ENCODE measurements at regions not wholly inside any gene's neighbourhood (a gene's known extent, or its start where the extent isn't known, plus 50 kb on each side); places are given as distances from the start of the nearest gene placed in this dataset.
"Not testable (repeated sequence)": the region's sequence is repeated elsewhere in the genome, so short reads cannot be mapped to it uniquely, and the experiment has no call there.

GRCh38 chr10:76815505-76815904 lies 822.1 kb downstream of the KCNMA1 start:
- DNase-seq: not testable (repeated sequence)

GRCh38 chr10:76811430-76811829 lies 826.2 kb downstream of the KCNMA1 start:
- no peak for DNase-seq

- no peak for DNase-seq
Observed at GRCh38 chr10:76788452-76788811, 849.2 kb downstream of the KCNMA1 start.

GRCh38 chr10:76787746-76788451 lies 849.7 kb downstream of the KCNMA1 start:
- no peak for DNase-seq

GRCh38 chr10:76786504-76787072 lies 851.0 kb downstream of the KCNMA1 start:
- DNase-seq: no peak

- DNase-seq: no peak
Observed at GRCh38 chr10:76784076-76784475, 853.5 kb downstream of the KCNMA1 start.

- DNase-seq: no peak
Observed at GRCh38 chr10:76779796-76780301, 857.8 kb downstream of the KCNMA1 start.

GRCh38 chr10:76778914-76779795 lies 858.5 kb downstream of the KCNMA1 start:
- peak; percentile 84 for DNase-seq

- DNase-seq: no peak
Observed at GRCh38 chr10:76774987-76775603, 862.5 kb downstream of the KCNMA1 start.

GRCh38 chr10:76769582-76769981 lies 868.0 kb downstream of the KCNMA1 start:
- no peak for DNase-seq

GRCh38 chr10:76769161-76769560 lies 868.4 kb downstream of the KCNMA1 start:
- DNase-seq: no peak

GRCh38 chr10:76766682-76767081 lies 870.9 kb downstream of the KCNMA1 start:
- no peak for DNase-seq

- not testable (repeated sequence) for DNase-seq
Observed at GRCh38 chr10:76764921-76765320, 872.7 kb downstream of the KCNMA1 start.

GRCh38 chr10:76764177-76764576 lies 873.4 kb downstream of the KCNMA1 start:
- no peak for DNase-seq

- no peak for DNase-seq
Observed at GRCh38 chr10:76763376-76763775, 874.2 kb downstream of the KCNMA1 start.

- DNase-seq: no peak
Observed at GRCh38 chr10:76759681-76760080, 877.9 kb downstream of the KCNMA1 start.

- DNase-seq: no peak
Observed at GRCh38 chr10:76743169-76743568, 894.4 kb downstream of the KCNMA1 start.

GRCh38 chr10:76740514-76740913 lies 897.1 kb downstream of the KCNMA1 start:
- no peak for DNase-seq

- no peak for DNase-seq
Observed at GRCh38 chr10:76738991-76739390, 898.6 kb downstream of the KCNMA1 start.

- no peak for DNase-seq
Observed at GRCh38 chr10:76736815-76737618, 900.6 kb downstream of the KCNMA1 start.

- no peak for DNase-seq
Observed at GRCh38 chr10:76736392-76736791, 901.2 kb downstream of the KCNMA1 start.

- no peak for DNase-seq
Observed at GRCh38 chr10:76735866-76736265, 901.7 kb downstream of the KCNMA1 start.

All from kidney glomerular epithelial cell (primary cell).